ENCODE measurements at regions not wholly inside any gene's neighbourhood (a gene's known extent, or its start where the extent isn't known, plus 50 kb on each side); places are given as distances from the start of the nearest gene placed in this dataset.

DNA sequence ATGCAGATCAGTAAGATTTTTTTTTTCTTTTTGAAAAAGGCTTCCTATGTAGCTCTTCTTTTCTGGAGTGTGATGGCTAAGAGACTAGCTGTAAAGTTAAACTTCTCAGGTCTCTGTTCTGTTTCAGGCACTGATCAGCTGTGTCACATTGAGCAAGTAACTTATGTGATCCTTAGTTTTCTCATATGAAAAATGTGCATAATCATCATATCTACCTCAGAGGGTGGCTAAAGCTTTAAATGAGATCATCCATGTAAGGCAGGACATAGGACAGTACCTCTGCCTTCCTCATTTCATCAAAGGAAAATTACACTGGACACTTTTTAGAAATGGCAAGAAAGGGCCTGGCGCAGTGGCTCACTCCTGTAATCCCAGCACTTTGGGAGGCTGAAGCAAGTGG lies 235.9 kb upstream of the TYRP1 start:
- Mint-ChIP-seq H3K9me3 (peaks cover 6% of the 10 kb centered on the region), H3K36me3 (no peaks in the 10 kb centered on the region), H3K27me3 (no peaks in the 10 kb centered on the region), H3K4me3 (no peak overlapping the region), H3K27ac (no peak overlapping the region), H3K4me1 (no peaks in the 10 kb centered on the region)
- ATAC-seq = no peak

DNA sequence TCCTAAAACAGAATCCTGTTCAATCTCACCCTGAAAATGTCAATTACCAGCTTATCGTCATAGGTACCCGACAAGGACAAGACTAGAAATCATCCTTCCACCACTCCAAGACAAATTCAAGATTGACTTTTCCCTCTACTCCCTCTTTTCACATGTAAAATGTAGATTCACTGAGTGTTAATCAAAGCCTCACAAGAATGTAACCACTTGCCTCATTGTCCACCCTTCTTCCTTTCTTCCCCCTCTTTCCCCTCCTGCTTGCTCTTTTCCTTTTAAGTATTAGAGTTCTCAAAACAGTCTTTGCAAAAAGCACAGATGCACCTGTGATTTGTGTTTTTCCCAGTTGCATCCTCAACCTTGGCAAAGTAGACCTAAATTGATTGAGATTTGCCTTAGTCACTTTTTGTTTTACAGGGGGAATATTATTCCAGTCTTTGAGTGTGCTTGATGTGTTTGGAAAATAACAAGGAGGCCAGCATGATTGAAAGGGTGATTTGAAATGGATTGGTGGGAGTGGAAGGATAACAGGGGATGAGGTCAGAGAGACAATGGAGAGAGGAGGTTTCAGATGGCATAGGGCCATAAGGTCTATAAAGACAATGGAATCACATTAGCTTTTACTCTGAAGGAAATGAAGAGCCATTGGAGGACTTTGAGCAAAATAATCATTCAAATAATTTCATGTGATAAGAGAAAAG lies 231.3 kb upstream of the TYRP1 start:
- H3K27ac Mint-ChIP-seq = no peak overlapping the region

DNA sequence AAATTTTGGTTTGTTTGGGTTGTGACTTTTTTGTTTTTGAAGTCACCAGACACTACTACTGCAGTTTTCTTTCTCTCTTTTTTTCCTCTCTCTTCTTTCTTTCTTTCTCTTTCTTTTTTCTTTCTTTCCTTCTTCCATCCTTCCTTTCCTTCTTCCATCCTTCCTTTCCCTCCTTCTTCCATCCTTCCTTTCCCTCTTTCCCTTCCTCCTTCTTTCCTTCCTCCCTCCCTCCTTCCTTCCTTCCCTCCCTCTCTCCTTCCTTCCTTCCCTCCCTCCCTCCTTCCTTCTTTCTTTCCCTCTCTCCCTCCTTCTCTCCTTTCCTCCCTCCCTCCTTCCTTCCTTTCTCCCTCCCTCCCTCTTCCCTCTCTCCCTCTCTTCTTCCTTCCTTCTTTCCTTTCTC lies 230.3 kb upstream of the TYRP1 start:
- no peaks in the 10 kb centered on the region for H3K36me3 Mint-ChIP-seq
- no peak overlapping the region for H3K27ac Mint-ChIP-seq
- ATAC-seq = no peak
- no peak overlapping the region for H3K4me3 Mint-ChIP-seq
- no peaks in the 10 kb centered on the region for H3K4me1 Mint-ChIP-seq
- peaks cover 6% of the 10 kb centered on the region for H3K9me3 Mint-ChIP-seq
- H3K27me3 Mint-ChIP-seq = no peaks in the 10 kb centered on the region

More for the DNA sequence above, 231.3 kb upstream of the TYRP1 start:
- no peaks in the 10 kb centered on the region for H3K27me3 Mint-ChIP-seq
- no peak overlapping the region for H3K4me3 Mint-ChIP-seq
- H3K4me1 Mint-ChIP-seq = no peaks in the 10 kb centered on the region
- peaks cover 9% of the 10 kb centered on the region for H3K9me3 Mint-ChIP-seq
- ATAC-seq = no peak
- H3K36me3 Mint-ChIP-seq = no peaks in the 10 kb centered on the region

DNA sequence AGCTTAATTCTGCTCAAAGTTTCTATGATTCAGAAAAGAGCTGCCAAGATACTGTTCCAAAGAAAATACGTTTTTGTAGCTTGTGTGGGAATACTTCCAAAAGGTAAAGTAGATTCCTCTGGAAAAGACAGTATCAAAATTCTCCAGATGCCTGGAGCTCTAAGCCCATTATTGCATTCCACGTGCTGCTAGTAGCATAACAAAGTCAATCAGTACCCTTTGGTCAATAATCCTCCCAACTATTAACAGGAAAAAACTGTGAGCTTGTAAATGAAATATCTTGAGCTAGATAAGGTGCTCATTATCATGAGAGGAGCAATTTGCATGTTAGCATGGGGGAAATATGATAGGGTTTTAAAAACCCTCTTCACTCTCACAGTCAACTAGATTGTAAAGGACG lies 229.5 kb upstream of the TYRP1 start:
- no peak overlapping the region for H3K4me3 Mint-ChIP-seq
- H3K27ac Mint-ChIP-seq = no peak overlapping the region
- H3K9me3 Mint-ChIP-seq = peaks cover 6% of the 10 kb centered on the region
- no peaks in the 10 kb centered on the region for H3K36me3 Mint-ChIP-seq
- no peaks in the 10 kb centered on the region for H3K27me3 Mint-ChIP-seq
- H3K4me1 Mint-ChIP-seq = no peaks in the 10 kb centered on the region
- ATAC-seq = no peak

DNA sequence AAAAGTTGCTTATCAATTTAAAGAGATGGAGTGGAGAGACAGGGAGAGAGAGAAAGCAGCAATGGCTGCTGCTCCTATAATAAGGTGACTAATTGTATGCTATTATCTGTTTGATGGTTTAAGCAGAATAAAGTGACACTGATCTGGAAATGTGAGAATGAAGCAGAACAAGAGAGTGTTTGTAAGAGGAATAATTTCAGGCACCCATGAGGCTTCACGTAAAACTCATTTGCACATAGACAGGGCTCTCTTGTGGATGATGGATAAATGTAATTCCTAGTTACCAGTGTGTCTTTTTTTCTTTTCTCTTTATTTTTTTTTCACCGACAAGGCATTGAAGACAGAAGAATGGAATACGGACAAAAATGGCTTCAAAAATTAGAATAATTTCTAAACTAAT lies 228.8 kb upstream of the TYRP1 start:
- Mint-ChIP-seq H3K4me3 (no peak overlapping the region), H3K27ac (no peak overlapping the region), H3K36me3 (no peaks in the 10 kb centered on the region), H3K27me3 (no peaks in the 10 kb centered on the region), H3K9me3 (peaks cover 6% of the 10 kb centered on the region), H3K4me1 (no peaks in the 10 kb centered on the region)
- no peak for ATAC-seq

DNA sequence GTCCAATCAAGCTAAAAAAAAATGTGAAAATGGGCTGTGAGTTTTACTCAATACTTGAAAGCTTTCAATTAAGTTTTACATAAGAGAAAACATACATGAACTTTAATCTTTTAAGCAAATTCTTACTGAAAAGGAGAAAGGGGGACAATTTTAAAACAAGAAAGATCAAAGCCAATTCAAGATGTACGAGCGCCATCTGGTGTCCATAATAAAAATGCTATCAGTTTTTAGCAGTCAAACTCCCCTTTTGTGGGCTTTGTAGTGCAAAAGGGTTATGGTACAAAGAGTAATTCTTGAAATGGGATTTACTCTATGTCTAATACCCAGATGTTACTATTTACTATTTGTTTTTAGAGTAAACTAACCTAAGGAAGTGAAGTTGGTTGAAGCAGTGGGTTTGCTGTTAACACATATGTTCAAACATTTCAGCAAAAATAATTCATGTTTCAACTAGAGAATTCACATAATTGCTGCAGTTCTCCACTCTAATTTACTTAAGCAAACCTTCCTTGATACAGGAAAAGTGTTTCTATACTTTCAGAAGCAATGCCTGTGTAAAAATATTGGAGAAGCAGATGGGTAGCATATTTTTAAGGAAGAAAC lies 228.2 kb upstream of the TYRP1 start:
- no peak overlapping the region for H3K27ac Mint-ChIP-seq
- H3K27me3 Mint-ChIP-seq = no peaks in the 10 kb centered on the region
- no peak for ATAC-seq
- H3K9me3 Mint-ChIP-seq = peaks cover 6% of the 10 kb centered on the region
- no peaks in the 10 kb centered on the region for H3K36me3 Mint-ChIP-seq
- no peak overlapping the region for H3K4me3 Mint-ChIP-seq
- no peaks in the 10 kb centered on the region for H3K4me1 Mint-ChIP-seq

DNA sequence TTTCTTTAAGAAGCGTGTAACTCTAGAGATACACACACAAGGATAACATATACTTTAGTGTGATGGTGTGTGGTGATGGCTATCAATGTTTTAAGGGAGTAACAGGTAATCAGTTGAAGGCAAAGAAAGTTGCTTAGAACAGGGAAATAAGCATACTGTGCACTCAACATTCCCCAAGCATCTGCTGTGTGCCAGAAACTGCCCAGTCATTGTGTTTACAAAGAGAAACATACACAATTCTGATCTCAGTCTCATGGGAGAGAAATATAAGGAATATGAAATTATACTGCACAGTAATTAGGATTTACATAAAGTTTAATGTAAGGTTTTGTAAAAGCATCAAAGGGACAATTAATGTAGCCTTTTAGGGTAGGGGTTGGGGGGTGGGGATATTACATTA lies 224.1 kb upstream of the TYRP1 start:
- no peak for ATAC-seq
- peaks cover 2% of the 10 kb centered on the region for H3K9me3 Mint-ChIP-seq
- H3K27me3 Mint-ChIP-seq = no peaks in the 10 kb centered on the region
- no peak overlapping the region for H3K27ac Mint-ChIP-seq
- no peak overlapping the region for H3K4me3 Mint-ChIP-seq
- H3K4me1 Mint-ChIP-seq = no peaks in the 10 kb centered on the region
- no peaks in the 10 kb centered on the region for H3K36me3 Mint-ChIP-seq

DNA sequence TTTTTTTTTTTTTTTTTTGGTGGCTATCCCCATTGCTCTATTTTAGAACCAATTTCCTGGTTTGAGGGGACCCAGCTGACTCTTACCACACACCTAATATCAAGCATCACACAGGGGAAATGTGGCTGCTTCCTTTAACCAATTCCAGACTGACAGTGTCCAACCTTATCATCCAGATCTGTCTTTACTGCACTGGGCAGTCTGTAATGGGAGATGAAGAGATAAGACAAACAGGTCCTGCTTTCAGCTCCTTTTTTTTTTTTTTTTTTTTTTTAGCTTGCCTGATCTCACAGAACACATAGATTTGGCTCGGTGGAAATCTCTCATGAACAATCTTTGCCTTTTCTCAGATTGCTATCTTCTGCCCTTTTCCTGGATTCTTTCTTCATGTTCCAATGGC lies 198.8 kb upstream of the TYRP1 start:
- ATAC-seq = no peak
- Mint-ChIP-seq H3K9me3 (peaks cover 3% of the 10 kb centered on the region), H3K4me1 (no peaks in the 10 kb centered on the region), H3K4me3 (no peak overlapping the region), H3K36me3 (no peaks in the 10 kb centered on the region), H3K27ac (no peak overlapping the region), H3K27me3 (no peaks in the 10 kb centered on the region)

DNA sequence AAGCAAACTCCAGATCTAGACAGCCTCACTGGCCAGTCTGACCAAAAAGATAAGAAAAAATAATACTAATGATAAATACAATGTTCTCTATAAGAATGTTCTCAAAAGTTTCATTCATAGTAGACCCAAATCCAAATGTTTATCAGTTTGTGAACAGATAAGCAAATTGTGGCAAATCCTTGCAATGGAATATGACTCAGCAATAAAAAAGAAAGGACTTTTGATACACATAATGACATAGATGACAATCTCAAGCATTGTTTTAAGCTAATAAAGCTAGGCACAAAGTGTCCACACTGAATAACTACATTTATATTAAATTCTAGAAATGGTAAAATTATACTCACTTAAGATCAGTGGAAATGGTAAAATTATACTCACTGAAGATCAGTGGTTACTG lies 195.4 kb upstream of the TYRP1 start:
- no peak overlapping the region for H3K27ac Mint-ChIP-seq
- H3K9me3 Mint-ChIP-seq = peaks cover 3% of the 10 kb centered on the region
- H3K36me3 Mint-ChIP-seq = no peaks in the 10 kb centered on the region
- H3K4me1 Mint-ChIP-seq = no peaks in the 10 kb centered on the region
- H3K27me3 Mint-ChIP-seq = no peaks in the 10 kb centered on the region
- no peak for ATAC-seq
- H3K4me3 Mint-ChIP-seq = no peak overlapping the region

DNA sequence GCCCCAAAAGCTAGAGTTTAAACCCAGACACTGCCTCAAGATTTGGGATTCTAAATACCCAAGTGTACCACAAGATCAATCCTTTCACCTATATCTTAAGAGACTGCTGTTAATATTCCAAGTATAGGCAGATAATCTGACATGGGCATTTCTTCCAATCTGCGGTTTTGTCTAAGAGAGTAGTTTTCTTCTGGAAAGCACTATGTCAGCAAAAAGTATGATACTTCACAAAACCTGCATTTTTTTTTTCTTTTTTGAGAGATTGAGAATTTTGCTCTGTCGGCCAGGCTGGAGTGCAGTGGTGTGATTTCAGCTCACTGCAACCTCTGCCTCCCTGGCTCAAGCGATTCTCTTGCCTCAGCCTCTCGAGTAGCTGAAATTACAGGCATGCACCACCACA lies 190.7 kb upstream of the TYRP1 start:
- no peak overlapping the region for H3K4me3 Mint-ChIP-seq
- no peaks in the 10 kb centered on the region for H3K36me3 Mint-ChIP-seq
- H3K9me3 Mint-ChIP-seq = peaks cover 3% of the 10 kb centered on the region
- H3K4me1 Mint-ChIP-seq = no peaks in the 10 kb centered on the region
- ATAC-seq = no peak
- no peak overlapping the region for H3K27ac Mint-ChIP-seq
- H3K27me3 Mint-ChIP-seq = no peaks in the 10 kb centered on the region

DNA sequence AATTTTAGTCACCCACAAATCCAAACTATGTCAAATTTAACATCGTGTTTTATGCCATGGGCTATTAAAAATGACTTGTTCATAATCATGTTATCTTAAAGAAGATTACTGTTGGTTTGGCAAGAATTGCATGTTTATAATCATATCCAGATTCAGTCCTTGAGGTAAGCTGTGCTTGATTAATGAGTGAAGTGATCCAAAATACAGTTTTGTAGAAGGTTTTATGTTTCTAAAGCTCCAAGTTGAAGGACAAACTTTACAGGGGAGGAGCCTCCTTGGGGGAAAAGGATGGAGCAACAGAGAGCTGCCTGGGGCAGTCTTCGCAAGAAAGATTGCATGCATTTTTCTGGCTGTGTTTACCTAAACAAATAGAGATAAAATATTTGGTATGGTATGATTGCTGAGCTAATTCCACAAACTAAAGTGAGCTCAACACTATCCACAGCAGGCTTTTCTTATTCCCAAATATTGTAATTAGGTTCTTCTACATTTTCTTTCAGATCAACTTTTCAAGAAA lies 189.5 kb upstream of the TYRP1 start:
- Mint-ChIP-seq H3K27me3 (no peaks in the 10 kb centered on the region), H3K4me1 (no peaks in the 10 kb centered on the region), H3K9me3 (peaks cover 3% of the 10 kb centered on the region), H3K36me3 (no peaks in the 10 kb centered on the region), H3K4me3 (no peak overlapping the region), H3K27ac (no peak overlapping the region)
- ATAC-seq = no peak

DNA sequence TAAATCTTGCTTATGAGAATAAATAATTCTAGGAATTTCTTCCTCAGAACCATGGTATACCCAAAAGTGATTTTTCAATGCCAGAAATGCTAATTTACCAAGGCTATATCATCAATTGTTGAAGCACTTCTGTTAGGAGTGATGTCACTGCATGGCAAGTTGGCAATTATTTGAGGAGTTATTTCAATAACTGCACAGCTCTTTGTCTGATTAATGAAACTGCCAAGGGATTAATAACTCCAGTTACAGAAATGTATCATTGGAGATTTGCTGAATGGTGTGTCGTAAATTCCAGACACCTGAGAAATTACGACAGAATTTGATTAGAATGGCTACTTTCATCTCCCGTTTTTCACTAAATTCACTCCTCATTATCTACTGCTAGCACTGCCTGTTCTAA lies 182.6 kb upstream of the TYRP1 start:
- H3K4me3 Mint-ChIP-seq = no peak overlapping the region
- no peaks in the 10 kb centered on the region for H3K27me3 Mint-ChIP-seq
- no peaks in the 10 kb centered on the region for H3K36me3 Mint-ChIP-seq
- no peaks in the 10 kb centered on the region for H3K9me3 Mint-ChIP-seq
- ATAC-seq = no peak
- no peaks in the 10 kb centered on the region for H3K4me1 Mint-ChIP-seq
- H3K27ac Mint-ChIP-seq = no peak overlapping the region

DNA sequence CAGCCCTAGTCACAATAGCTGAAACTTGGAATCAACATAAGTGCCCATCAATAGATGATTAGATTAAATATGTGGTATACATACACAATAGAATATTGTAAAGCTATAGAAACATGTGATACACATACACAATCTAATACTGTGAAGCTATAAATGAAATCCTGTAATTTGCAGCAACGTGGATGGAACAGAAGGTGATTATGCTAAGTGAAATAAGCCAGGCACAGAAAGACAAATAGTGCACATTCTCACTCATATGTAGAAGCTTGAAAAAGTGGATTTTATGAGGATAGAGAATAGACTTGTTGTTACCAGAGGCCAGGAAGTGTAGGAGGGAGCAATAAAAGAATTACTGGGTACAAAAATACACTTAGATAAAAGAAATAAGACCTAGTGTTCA lies 181.5 kb upstream of the TYRP1 start:
- H3K27me3 Mint-ChIP-seq = no peaks in the 10 kb centered on the region
- no peaks in the 10 kb centered on the region for H3K36me3 Mint-ChIP-seq
- H3K9me3 Mint-ChIP-seq = no peaks in the 10 kb centered on the region
- no peak overlapping the region for H3K27ac Mint-ChIP-seq
- no peak for ATAC-seq
- no peaks in the 10 kb centered on the region for H3K4me1 Mint-ChIP-seq
- no peak overlapping the region for H3K4me3 Mint-ChIP-seq

DNA sequence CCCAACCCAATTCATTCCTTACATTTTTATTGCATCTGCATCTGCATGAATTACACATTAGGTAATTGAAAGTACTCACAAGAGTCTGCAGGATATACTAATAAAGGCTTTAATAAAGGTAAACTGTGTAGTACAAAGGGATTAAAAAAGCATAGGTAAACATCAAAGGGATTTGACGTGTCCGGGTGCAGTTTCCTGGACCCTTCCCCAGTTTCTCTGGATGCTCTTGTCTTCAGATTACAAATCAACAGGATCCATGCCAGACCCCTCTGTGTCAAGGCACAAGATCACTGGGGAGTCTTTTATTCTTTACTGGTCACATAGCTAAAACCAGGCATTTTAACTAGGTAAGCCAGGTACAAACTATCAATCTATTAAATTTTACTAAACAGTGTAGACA lies 177.2 kb upstream of the TYRP1 start:
- no peak overlapping the region for H3K27ac Mint-ChIP-seq

DNA sequence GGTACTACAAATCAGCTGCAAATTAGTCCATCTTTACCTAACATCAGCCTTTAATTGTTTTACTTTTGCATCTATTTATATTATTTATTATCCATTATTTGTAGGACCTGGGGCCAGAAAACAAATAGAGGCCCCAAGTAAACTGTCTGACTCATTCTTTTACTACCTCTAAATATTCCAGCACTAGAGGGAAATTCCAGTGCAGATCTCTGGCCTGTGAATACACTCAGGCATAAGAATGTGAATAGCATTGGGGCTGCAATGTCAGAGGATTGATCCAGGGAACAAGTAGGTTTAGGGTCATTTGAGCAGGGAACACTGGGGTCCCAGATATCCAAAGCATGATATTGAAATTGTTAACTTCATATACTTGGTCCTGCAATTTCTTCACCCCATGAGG lies 176.6 kb upstream of the TYRP1 start:
- Mint-ChIP-seq H3K27me3 (no peaks in the 10 kb centered on the region), H3K4me1 (no peaks in the 10 kb centered on the region), H3K9me3 (no peaks in the 10 kb centered on the region), H3K4me3 (no peak overlapping the region), H3K27ac (no peak overlapping the region), H3K36me3 (no peaks in the 10 kb centered on the region)
- no peak for ATAC-seq

More for the DNA sequence above, 177.2 kb upstream of the TYRP1 start:
- Mint-ChIP-seq H3K4me3 (no peak overlapping the region), H3K4me1 (no peaks in the 10 kb centered on the region), H3K27me3 (no peaks in the 10 kb centered on the region), H3K36me3 (no peaks in the 10 kb centered on the region), H3K9me3 (no peaks in the 10 kb centered on the region)
- no peak for ATAC-seq

DNA sequence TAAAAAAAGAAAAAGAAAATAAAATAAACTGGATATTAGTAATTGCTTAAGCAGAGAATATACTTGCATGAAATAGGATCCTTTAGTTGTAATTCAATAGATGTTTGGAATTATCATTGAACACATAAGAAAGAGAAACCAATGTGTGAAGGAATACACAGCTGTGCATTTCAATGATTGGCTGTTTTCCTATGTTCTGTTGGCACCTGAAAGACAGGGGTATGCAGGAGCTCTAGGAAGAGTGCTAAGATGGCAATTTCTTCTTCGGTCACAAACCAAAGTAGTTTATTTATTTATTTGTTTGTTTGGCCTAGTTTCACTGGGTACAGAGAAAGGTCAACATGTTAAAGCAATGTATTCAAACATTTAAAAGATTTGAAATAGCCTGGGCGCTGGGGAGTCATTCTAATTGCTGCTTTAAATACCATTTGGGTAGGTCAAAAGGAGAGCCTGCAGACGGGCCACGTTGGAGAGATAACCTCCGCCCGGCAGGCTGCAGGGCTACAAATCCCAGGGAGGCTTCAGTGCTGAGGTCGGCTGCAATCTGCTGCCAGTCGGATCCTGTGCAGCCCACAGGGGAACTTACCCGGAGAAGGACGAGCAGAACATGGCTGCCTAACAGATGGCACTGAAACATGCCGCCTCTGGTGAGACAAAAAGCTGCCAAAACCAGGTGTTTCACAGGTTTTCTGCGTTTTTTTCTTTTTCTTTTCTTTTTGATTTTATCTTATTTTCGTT lies 154.2 kb upstream of the TYRP1 start:
- Mint-ChIP-seq H3K27ac (no peak overlapping the region), H3K4me3 (no peak overlapping the region), H3K27me3 (no peaks in the 10 kb centered on the region), H3K36me3 (no peaks in the 10 kb centered on the region), H3K4me1 (no peaks in the 10 kb centered on the region), H3K9me3 (peaks cover 7% of the 10 kb centered on the region)
- no peak for ATAC-seq

Data from stimulated activated memory B cell treated with anti-CD40 and anti-IgM and Interleukin-4, amounts not matched to agents 10 μg/mL and 1 μg/mL and 100 μg/mL, for 72 hours (primary cell).